ENCODE measurements at regions not wholly inside any gene's neighbourhood (a gene's known extent, or its start where the extent isn't known, plus 50 kb on each side); places are given as distances from the start of the nearest gene placed in this dataset.

- H3K9me3 Mint-ChIP-seq (ENCODE audit: insufficient read depth), result peaks cover 4% of the 10 kb centered on the region
- H4K20me1 ChIP-seq (ENCODE audit: control insufficient read depth, insufficient read depth, low read length, poor library complexity, severe bottlenecking), result no peaks in the 10 kb centered on the region
- no peaks in the 10 kb centered on the region for H3K4me1 ChIP-seq (ENCODE audit: control insufficient read depth in 2 of 2, insufficient read depth in 2 of 2, low read length in 2 of 2)
- TF ChIP-seq EZH2 (IDR thresholded peaks at IDR 0.05; ENCODE audit: borderline replicate concordance, insufficient read depth, low read depth, low read length, poor library complexity, severe bottlenecking), result no peak
- TF ChIP-seq, protein P1, sequence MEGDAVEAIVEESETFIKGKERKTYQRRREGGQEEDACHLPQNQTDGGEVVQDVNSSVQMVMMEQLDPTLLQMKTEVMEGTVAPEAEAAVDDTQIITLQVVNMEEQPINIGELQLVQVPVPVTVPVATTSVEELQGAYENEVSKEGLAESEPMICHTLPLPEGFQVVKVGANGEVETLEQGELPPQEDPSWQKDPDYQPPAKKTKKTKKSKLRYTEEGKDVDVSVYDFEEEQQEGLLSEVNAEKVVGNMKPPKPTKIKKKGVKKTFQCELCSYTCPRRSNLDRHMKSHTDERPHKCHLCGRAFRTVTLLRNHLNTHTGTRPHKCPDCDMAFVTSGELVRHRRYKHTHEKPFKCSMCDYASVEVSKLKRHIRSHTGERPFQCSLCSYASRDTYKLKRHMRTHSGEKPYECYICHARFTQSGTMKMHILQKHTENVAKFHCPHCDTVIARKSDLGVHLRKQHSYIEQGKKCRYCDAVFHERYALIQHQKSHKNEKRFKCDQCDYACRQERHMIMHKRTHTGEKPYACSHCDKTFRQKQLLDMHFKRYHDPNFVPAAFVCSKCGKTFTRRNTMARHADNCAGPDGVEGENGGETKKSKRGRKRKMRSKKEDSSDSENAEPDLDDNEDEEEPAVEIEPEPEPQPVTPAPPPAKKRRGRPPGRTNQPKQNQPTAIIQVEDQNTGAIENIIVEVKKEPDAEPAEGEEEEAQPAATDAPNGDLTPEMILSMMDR (IDR thresholded peaks at IDR 0.05), result no peak
- no peak overlapping the region for H3K4me3 Mint-ChIP-seq
- H3K27me3 ChIP-seq (replicated peaks in 1 of 4; ENCODE audit: control extremely low read depth in 1 of 4, control insufficient read depth in 3 of 4, insufficient read depth in 4 of 4, low read length in 3 of 4), result no peaks in the 10 kb centered on the region
- POLR2A ChIA-PET, result no interaction called here
- H3K9me3 ChIP-seq (ENCODE audit: control extremely low read depth in 1 of 3, control insufficient read depth in 2 of 3, insufficient read depth in 1 of 3, low read length in 2 of 3), result peaks cover 0 to 48% (median 4%) of the 10 kb centered on the region in 3 donors
- no peak overlapping the region for H3K27ac Mint-ChIP-seq
- no peak overlapping the region for H3K4me3 ChIP-seq (ENCODE audit: control extremely low read depth in 1 of 5, extremely low read depth in 1 of 5, insufficient read depth in 1 of 5, low read depth in 2 of 5, low read length in 4 of 5)
- no peak overlapping the region for H3K27ac ChIP-seq (ENCODE audit: low read length in 2 of 2)
- DNase-seq, result no peak
- CTCF ChIA-PET, result no interaction called here
- no peak overlapping the region for H2AFZ ChIP-seq (ENCODE audit: insufficient read depth, low read depth, low read length, poor library complexity, severe bottlenecking)
- WGBS (ENCODE audit: insufficient coverage), result 95% methylated on average over 8 of the region's 11 CpGs
- no peak overlapping the region for H3K9ac ChIP-seq (ENCODE audit: low read length)
- ATAC-seq (ENCODE audit: low read depth), result no peak
- intact Hi-C loops (cut with micrococcal nuclease), result no loop called here
- H3K36me3 ChIP-seq (replicated peaks in 1 of 2; ENCODE audit: control extremely low read depth in 1 of 2, control insufficient read depth in 1 of 2, extremely low read depth in 1 of 2, insufficient read depth in 2 of 2, low read length in 1 of 2), result no peaks in the 10 kb centered on the region
- no peaks in the 10 kb centered on the region for H3K4me1 Mint-ChIP-seq
- H3K79me2 ChIP-seq (ENCODE audit: control insufficient read depth, insufficient read depth, low read length), result no peaks in the 10 kb centered on the region
- peaks cover 3% of the 10 kb centered on the region for H3K27me3 Mint-ChIP-seq
- H3K4me2 ChIP-seq (replicated peaks; ENCODE audit: low read depth, low read length, poor library complexity, severe bottlenecking), result no peak overlapping the region
Observed at GRCh38 chr13:111948281-111948680, 118.7 kb upstream of the SOX1 start.

DNA sequence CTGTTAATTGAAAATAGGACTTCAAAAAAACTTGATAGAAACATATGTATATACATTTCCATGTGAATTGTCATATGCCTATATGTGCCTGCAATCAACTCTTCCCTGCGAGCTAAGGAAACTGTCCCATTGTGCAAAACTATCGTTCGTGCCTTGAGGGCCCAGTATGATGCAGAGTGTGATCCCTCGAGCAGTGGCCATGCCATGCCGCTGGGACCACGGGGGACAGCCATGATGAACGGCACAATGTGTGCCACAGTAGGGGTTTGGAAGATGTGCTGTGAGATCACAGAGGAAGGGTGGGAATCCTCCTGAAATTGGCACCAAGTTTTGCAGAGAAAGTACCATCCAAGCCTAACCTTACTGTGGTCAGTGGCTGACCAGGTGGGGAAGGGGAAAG is 118.1 kb upstream of the SOX1 start:
- no peak overlapping the region for H3K27ac Mint-ChIP-seq
- TF ChIP-seq EZH2 (IDR thresholded peaks at IDR 0.05; ENCODE audit: borderline replicate concordance, insufficient read depth, low read depth, low read length, poor library complexity, severe bottlenecking), result no peak
- TF ChIP-seq, protein P1 (IDR thresholded peaks at IDR 0.05), result no peak
- intact Hi-C loops (cut with micrococcal nuclease), result no loop called here
- Histone ChIP-seq H3K4me1 (ENCODE audit: control insufficient read depth in 2 of 2, insufficient read depth in 2 of 2, low read length in 2 of 2) (no peaks in the 10 kb centered on the region), H3K9me3 (ENCODE audit: control extremely low read depth in 1 of 3, control insufficient read depth in 2 of 3, insufficient read depth in 1 of 3, low read length in 2 of 3) (peaks cover 0 to 49% (median 4%) of the 10 kb centered on the region in 3 donors), H3K4me2 (replicated peaks; ENCODE audit: low read depth, low read length, poor library complexity, severe bottlenecking) (no peak overlapping the region), H4K20me1 (ENCODE audit: control insufficient read depth, insufficient read depth, low read length, poor library complexity, severe bottlenecking) (no peaks in the 10 kb centered on the region), H2AFZ (ENCODE audit: insufficient read depth, low read depth, low read length, poor library complexity, severe bottlenecking) (no peak overlapping the region), H3K36me3 (replicated peaks in 1 of 2; ENCODE audit: control extremely low read depth in 1 of 2, control insufficient read depth in 1 of 2, extremely low read depth in 1 of 2, insufficient read depth in 2 of 2, low read length in 1 of 2) (no peaks in the 10 kb centered on the region), H3K9ac (ENCODE audit: low read length) (no peak overlapping the region), H3K27me3 (replicated peaks in 1 of 4; ENCODE audit: control extremely low read depth in 1 of 4, control insufficient read depth in 3 of 4, insufficient read depth in 4 of 4, low read length in 3 of 4) (no peaks in the 10 kb centered on the region), H3K27ac (ENCODE audit: low read length in 2 of 2) (no peak overlapping the region), H3K4me3 (ENCODE audit: control extremely low read depth in 1 of 5, extremely low read depth in 1 of 5, insufficient read depth in 1 of 5, low read depth in 2 of 5, low read length in 4 of 5) (no peak overlapping the region), H3K79me2 (ENCODE audit: control insufficient read depth, insufficient read depth, low read length) (no peaks in the 10 kb centered on the region)
- H3K4me1 Mint-ChIP-seq, result no peaks in the 10 kb centered on the region
- POLR2A ChIA-PET, result no interaction called here
- H3K9me3 Mint-ChIP-seq (ENCODE audit: insufficient read depth), result peaks cover 4% of the 10 kb centered on the region
- H3K27me3 Mint-ChIP-seq, result peaks cover 3% of the 10 kb centered on the region
- no peak for ATAC-seq (ENCODE audit: low read depth)
- CTCF ChIA-PET, result no interaction called here
- 94% methylated on average over 7 of the region's 7 CpGs for WGBS (ENCODE audit: insufficient coverage)
- no peak overlapping the region for H3K4me3 Mint-ChIP-seq
- no peak for DNase-seq

Data from B cell (primary cell).